ENCODE measurements at regions not wholly inside any gene's neighbourhood (a gene's known extent, or its start where the extent isn't known, plus 50 kb on each side); places are given as distances from the start of the nearest gene placed in this dataset.

DNA sequence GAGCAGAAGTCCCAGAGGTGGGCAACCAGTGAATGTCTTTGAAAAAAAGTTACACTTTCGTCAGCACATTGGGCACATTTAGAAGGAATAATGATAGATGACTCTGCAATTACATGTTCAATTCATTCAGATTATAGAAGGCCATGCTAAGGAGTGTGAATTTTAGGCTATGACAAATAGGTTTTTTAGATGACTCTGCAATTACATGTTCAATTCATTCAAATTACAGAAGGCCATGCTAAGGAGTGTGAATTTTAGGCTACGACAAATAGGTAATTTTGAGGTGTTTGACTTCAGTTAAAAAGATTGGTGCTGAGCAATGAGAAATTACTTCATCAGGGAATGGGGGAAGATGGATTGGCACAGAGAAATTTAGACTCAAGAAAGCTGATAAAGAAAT, 744.9 kb upstream of the MMS22L start:
- TF ChIP-seq, protein P1, sequence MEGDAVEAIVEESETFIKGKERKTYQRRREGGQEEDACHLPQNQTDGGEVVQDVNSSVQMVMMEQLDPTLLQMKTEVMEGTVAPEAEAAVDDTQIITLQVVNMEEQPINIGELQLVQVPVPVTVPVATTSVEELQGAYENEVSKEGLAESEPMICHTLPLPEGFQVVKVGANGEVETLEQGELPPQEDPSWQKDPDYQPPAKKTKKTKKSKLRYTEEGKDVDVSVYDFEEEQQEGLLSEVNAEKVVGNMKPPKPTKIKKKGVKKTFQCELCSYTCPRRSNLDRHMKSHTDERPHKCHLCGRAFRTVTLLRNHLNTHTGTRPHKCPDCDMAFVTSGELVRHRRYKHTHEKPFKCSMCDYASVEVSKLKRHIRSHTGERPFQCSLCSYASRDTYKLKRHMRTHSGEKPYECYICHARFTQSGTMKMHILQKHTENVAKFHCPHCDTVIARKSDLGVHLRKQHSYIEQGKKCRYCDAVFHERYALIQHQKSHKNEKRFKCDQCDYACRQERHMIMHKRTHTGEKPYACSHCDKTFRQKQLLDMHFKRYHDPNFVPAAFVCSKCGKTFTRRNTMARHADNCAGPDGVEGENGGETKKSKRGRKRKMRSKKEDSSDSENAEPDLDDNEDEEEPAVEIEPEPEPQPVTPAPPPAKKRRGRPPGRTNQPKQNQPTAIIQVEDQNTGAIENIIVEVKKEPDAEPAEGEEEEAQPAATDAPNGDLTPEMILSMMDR (IDR thresholded peaks at IDR 0.05) = no peak
- no peak for TF ChIP-seq POLR2A (IDR thresholded peaks at IDR 0.05)

All from testis (tissue), 2 donors.